ENCODE measurements at regions not wholly inside any gene's neighbourhood (a gene's known extent, or its start where the extent isn't known, plus 50 kb on each side); places are given as distances from the start of the nearest gene placed in this dataset.

DNA sequence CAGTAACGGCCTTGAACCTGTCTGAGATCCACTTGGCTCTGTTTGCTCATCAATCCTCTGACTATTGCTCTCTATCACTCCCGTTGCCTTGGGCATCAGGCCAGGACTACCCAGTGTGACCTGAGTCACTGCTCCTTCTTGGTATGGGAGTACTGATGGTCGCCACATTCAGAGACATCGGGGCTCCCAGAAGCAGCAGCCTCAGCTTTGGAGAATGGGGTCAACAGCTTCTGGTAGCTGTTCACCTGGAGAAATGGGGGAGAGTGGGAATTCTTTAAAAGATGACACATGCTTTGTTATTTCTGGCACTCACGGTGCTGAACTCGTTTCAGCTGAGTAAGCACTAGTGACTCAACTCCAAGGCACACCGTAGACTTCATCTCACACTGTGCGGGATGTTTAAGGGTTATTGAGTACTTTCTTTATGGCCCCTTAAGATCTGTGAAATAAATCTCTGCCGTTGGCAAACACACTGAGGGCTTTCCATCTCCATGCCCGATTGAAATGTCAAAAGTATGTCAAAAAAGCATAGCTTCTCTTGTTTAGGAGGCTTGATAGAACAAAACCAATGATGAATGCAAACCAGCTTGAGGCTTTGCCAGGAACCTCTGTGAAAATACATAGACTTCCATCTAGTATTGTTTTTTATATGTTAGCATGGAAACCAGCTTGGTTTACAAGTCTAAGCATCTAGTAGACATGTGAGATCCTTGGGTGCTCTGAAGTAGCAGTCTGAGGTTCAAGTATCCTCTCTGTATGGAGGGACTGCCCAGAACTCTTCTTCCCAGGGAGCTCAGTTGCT is 333.1 kb downstream of the CXCL12 start:
- TF ChIP-seq, protein P1, sequence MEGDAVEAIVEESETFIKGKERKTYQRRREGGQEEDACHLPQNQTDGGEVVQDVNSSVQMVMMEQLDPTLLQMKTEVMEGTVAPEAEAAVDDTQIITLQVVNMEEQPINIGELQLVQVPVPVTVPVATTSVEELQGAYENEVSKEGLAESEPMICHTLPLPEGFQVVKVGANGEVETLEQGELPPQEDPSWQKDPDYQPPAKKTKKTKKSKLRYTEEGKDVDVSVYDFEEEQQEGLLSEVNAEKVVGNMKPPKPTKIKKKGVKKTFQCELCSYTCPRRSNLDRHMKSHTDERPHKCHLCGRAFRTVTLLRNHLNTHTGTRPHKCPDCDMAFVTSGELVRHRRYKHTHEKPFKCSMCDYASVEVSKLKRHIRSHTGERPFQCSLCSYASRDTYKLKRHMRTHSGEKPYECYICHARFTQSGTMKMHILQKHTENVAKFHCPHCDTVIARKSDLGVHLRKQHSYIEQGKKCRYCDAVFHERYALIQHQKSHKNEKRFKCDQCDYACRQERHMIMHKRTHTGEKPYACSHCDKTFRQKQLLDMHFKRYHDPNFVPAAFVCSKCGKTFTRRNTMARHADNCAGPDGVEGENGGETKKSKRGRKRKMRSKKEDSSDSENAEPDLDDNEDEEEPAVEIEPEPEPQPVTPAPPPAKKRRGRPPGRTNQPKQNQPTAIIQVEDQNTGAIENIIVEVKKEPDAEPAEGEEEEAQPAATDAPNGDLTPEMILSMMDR (conservative IDR thresholded peaks at IDR 0.05) = no peak
- no peak for TF ChIP-seq ZFX (IDR thresholded peaks at IDR 0.05)
- H3K27ac ChIP-seq = no peak overlapping the region

DNA sequence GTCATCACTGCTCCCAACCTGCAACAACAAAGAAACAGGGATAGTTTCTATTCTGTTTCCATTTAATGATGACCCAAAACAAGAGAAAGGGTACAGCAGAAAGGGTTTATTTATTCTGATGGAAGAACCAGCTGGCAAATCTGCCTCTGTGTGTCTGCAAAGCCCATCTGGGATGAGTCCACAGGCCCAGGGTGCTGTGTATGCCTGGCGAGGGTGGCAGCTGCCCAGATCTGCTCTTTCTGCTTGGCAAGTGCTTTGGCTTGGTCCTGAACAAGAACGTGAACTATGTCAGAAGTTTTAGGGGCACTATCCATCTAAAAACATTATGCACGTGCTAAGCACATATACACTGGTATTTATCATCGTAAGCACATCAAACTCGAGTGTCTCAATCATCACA is 333.8 kb downstream of the CXCL12 start:
- TF ChIP-seq ZFX (IDR thresholded peaks at IDR 0.05) = no peak
- TF ChIP-seq, protein P1 (conservative IDR thresholded peaks at IDR 0.05) = no peak
- H3K27ac ChIP-seq = no peak overlapping the region

DNA sequence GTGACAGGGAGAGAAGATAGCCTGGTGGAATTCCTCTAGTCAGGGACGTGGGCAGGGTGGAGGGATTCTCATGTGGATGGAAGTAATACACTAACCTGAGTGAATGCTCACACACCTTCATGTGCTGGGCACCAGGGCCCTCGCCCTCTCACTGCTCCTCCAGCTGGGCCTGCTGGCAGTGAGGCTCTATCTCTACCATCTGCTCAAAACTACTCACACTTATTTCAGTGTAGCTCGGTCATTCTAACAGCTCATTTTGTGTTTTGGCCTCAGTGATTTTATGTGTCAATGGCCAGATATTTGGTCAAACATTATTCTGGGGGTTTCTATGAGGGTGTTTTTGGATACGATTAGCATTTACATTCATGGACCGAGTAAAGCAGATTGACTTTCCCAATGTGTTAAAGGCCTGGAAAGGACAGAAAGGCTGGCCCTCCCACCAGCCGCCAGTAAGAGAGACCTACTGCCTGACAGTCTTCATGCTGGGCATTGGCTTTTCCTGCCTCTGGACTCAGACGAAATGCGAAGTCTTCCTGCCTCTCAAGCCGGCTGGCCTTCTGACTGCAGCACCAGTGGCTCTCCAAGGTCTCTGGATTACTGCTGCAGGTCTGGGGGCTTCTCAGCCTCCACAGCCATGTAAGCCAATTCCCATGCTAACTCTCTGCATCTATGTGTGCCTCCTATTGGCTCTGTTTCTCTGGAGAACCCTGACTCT is 335.4 kb downstream of the CXCL12 start:
- no peak overlapping the region for H3K27ac ChIP-seq
- TF ChIP-seq, protein P1 (conservative IDR thresholded peaks at IDR 0.05) = no peak
- no peak for TF ChIP-seq ZFX (IDR thresholded peaks at IDR 0.05)

DNA sequence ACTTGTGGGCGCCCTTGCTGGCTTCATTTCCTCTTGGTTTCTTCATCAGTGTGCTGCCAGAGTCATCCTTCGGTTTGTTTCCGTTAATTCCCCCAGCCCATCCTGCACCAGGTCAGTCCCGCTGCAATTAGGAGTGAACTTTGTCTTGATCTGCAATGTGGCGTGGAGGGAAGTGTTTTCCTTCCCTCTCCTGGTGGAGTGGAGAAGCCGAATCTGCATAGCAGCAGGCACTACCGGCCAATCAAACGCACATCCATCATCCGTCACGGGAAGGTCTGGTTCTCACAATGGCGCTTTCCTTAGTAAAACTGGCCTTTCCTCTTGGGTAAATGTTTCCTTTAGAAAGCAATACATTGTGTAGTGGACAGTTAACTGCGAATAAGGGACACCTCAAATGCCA is 337.5 kb downstream of the CXCL12 start:
- TF ChIP-seq, protein P1 (conservative IDR thresholded peaks at IDR 0.05) = no peak
- no peak for TF ChIP-seq ZFX (IDR thresholded peaks at IDR 0.05)
- no peak overlapping the region for H3K27ac ChIP-seq

DNA sequence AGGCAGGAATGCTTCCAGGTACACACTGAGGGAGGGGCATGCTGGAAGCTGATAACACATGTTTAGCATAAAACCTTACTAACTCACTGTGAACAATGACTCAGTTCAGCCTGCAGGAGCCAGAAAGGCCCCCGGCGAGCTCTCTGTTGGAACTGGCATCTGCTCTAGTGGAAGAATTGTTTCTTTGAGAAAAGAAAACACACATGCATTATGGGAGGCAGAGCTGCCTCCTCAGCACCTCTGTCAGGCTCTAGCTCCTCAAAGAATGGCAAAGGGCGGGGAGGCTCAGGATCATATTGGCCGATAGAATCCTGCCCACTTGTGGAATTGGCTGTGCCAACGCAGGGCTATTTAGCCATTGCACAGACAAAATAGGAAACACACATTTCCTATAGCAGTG is 338.3 kb downstream of the CXCL12 start:
- TF ChIP-seq, protein P1 (conservative IDR thresholded peaks at IDR 0.05) = no peak
- no peak for TF ChIP-seq ZFX (IDR thresholded peaks at IDR 0.05)
- H3K27ac ChIP-seq = no peak overlapping the region

DNA sequence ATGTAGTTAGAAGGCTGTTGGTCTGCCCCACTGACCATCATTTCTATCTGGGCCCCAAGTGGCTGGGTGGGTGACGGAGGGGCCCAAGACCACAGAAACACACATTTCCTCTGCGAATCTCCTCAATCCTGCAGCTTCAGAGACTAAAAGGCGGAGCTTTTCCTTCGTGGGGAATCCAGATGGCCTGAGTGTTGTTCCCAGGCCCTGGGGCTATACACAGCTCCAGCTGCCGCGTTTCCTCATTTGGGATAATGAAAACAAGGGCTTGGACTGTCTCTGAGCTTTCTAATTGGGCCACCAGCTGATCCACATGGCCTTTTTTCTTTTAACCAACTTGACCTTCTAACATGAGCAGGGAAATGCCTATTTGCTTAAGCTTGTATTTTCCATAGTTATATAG is 339.9 kb downstream of the CXCL12 start:
- no peak overlapping the region for H3K27ac ChIP-seq
- TF ChIP-seq, protein P1 (conservative IDR thresholded peaks at IDR 0.05) = no peak
- no peak for TF ChIP-seq ZFX (IDR thresholded peaks at IDR 0.05)

DNA sequence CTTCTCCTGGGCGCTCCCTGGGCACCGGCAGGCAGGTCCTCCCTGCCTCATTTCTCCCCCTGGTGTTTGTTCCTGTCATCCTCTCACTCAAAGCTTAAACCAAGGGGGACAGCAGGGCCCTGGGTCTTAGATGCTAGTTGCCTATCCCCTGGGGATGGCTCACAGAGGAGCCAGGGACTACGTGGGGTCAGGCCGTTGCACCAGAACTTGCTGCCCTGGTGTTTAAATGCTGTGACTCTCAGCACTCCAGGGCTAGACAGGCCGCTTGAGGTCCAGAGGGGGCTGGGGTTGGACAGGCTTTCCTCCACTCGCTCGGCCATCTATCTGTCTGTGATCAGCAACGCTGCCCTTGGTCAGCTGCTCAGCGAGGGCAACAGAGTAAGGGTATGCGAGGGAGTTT is 340.3 kb downstream of the CXCL12 start:
- TF ChIP-seq ZFX (IDR thresholded peaks at IDR 0.05) = no peak
- TF ChIP-seq, protein P1 (conservative IDR thresholded peaks at IDR 0.05) = no peak
- no peak overlapping the region for H3K27ac ChIP-seq
